CD8-positive, alpha-beta memory T cell (primary cell): ENCODE measurements at regions not wholly inside any gene's neighbourhood (a gene's known extent, or its start where the extent isn't known, plus 50 kb on each side); places are given as distances from the start of the nearest gene placed in this dataset.
A peak's percentile ranks its signal among the peaks of the same experiment; 100 is the strongest.
"Not testable (repeated sequence)": the region's sequence is repeated elsewhere in the genome, so short reads cannot be mapped to it uniquely, and the experiment has no call there.

Experiments used
- CTCF ChIA-PET: fragments of 350-600 bp; sonication (Branson Sonifier 250); formaldehyde crosslinking; loops from one replicate; lab custom pipeline; 2021; ENCODE audit warnings: antibody characterized with exemption; lab: Charles Lee
- POLR2A ChIA-PET: fragments of 350-600 bp; sonication (Branson Sonifier 250); formaldehyde crosslinking; loops from one replicate; lab custom pipeline; 2021; ENCODE audit warnings: antibody characterized with exemption; lab: Charles Lee
- DNase-seq, 5 donors: peaks; one replicate each; pipeline versions ENCODE4 v3.0.0 to v3.0.0-alpha.2; 2020 to 2022; ENCODE audit warnings: mixed read lengths in 1 of 5
- H3K27ac ChIP-seq: one replicate; pipeline ENCODE4 v1.7.0; 2013; ENCODE audit warnings: low read depth, mild to moderate bottlenecking, low read length, moderate library complexity
- H3K27me3 ChIP-seq: 2 replicates; pipeline ENCODE4 v1.7.0; 2013; ENCODE audit warnings: low read length, mild to moderate bottlenecking; ENCODE audit not compliant: insufficient read depth, poor library complexity, severe bottlenecking
- H3K36me3 ChIP-seq: 2 replicates; pipeline ENCODE4 v1.7.0; 2013; ENCODE audit warnings: mild to moderate bottlenecking, low read length, moderate library complexity; ENCODE audit not compliant: insufficient read depth
- H3K4me1 ChIP-seq: 2 replicates; pipeline ENCODE4 v1.7.0; 2013; ENCODE audit warnings: mild to moderate bottlenecking, low read length, moderate library complexity; ENCODE audit not compliant: insufficient read depth
- H3K4me3 ChIP-seq: 2 replicates; pipeline ENCODE4 v1.7.0; 2013; ENCODE audit warnings: mild to moderate bottlenecking, low read length
- H3K9me3 ChIP-seq: 2 replicates; pipeline ENCODE4 v1.7.0; 2013; ENCODE audit warnings: mild to moderate bottlenecking, low read length
- H3K27ac Mint-ChIP-seq, 8 donors: one replicate each; pipeline ENCODE4 v1.8.0; 2020 to 2021; ENCODE audit warnings: mixed read lengths in 8 of 8, mild to moderate bottlenecking in 6 of 8, inconsistent platforms in 3 of 8, moderate library complexity in 3 of 8
- H3K27me3 Mint-ChIP-seq, 2 donors: one replicate each; pipeline ENCODE4 v1.8.0; 2020 to 2021; ENCODE audit warnings: mixed read lengths in 2 of 2, mild to moderate bottlenecking in 1 of 2, moderate library complexity in 1 of 2
- H3K36me3 Mint-ChIP-seq, 3 donors: one replicate each; pipeline ENCODE4 v1.8.0; 2020 to 2021; ENCODE audit warnings: mixed read lengths in 3 of 3, inconsistent platforms in 1 of 3, mild to moderate bottlenecking in 1 of 3
- H3K4me1 Mint-ChIP-seq, 3 donors: one replicate each; pipeline ENCODE4 v1.8.0; 2020 to 2021; ENCODE audit warnings: mixed read lengths in 3 of 3, inconsistent platforms in 1 of 3, mild to moderate bottlenecking in 1 of 3
- H3K4me3 Mint-ChIP-seq, 7 donors: one replicate each; pipeline ENCODE4 v1.8.0; 2020 to 2021; ENCODE audit warnings: mixed read lengths in 7 of 7, mild to moderate bottlenecking in 6 of 7, moderate library complexity in 4 of 7, inconsistent platforms in 2 of 7
- H3K9me3 Mint-ChIP-seq, 5 donors: one replicate each; pipeline ENCODE4 v1.8.0; 2020 to 2022; ENCODE audit warnings: mixed read lengths in 5 of 5, mild to moderate bottlenecking in 3 of 5, moderate library complexity in 2 of 5, inconsistent platforms in 1 of 5

GRCh38 chr2:91773810-91774209, 3082.3 kb downstream of the RPIA start:
- H3K9me3 ChIP-seq, DNase-seq, H3K27me3 Mint-ChIP-seq, H3K4me1 Mint-ChIP-seq, H3K27me3 ChIP-seq, H3K4me3 ChIP-seq, CTCF ChIA-PET, H3K27ac ChIP-seq, POLR2A ChIA-PET, H3K36me3 Mint-ChIP-seq, H3K27ac Mint-ChIP-seq, H3K4me3 Mint-ChIP-seq, H3K36me3 ChIP-seq, H3K9me3 Mint-ChIP-seq, H3K4me1 ChIP-seq: not testable (repeated sequence)

GRCh38 chr2:91775193-91775592, 3083.7 kb downstream of the RPIA start:
- H3K36me3 Mint-ChIP-seq, H3K4me1 Mint-ChIP-seq, H3K4me3 Mint-ChIP-seq, H3K9me3 Mint-ChIP-seq, CTCF ChIA-PET, H3K4me3 ChIP-seq, H3K27ac Mint-ChIP-seq, H3K36me3 ChIP-seq, H3K27me3 Mint-ChIP-seq, H3K9me3 ChIP-seq, H3K27me3 ChIP-seq, H3K4me1 ChIP-seq, POLR2A ChIA-PET, DNase-seq, H3K27ac ChIP-seq: not testable (repeated sequence)

DNA sequence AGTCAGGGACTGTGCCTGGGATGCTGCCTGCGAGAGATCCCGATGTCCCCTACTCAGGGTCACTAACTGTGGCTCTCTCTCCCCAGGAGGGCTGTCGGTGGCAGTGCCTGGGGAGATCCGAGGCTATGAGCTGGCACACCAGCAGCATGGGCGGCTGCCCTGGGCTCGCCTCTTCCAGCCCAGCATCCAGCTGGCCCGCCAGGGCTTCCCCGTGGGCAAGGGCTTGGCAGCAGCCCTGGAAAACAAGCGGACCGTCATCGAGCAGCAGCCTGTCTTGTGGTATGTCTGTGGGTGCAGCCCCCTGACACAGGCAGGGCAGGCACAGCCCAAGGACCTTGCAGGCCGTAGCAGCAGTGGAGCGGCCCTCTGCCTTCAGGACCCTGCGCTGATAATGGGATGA, 3088.9 kb downstream of the RPIA start:
- H3K4me3 ChIP-seq, H3K27ac Mint-ChIP-seq, H3K4me1 ChIP-seq, H3K36me3 ChIP-seq, POLR2A ChIA-PET, H3K27me3 Mint-ChIP-seq, H3K4me1 Mint-ChIP-seq, H3K36me3 Mint-ChIP-seq, H3K27me3 ChIP-seq, H3K9me3 ChIP-seq, H3K4me3 Mint-ChIP-seq, H3K27ac ChIP-seq, DNase-seq, CTCF ChIA-PET: not testable (repeated sequence)
- peaks cover 0 to 19% (median 6%) of the 10 kb centered on the region in 5 donors for H3K9me3 Mint-ChIP-seq

DNA sequence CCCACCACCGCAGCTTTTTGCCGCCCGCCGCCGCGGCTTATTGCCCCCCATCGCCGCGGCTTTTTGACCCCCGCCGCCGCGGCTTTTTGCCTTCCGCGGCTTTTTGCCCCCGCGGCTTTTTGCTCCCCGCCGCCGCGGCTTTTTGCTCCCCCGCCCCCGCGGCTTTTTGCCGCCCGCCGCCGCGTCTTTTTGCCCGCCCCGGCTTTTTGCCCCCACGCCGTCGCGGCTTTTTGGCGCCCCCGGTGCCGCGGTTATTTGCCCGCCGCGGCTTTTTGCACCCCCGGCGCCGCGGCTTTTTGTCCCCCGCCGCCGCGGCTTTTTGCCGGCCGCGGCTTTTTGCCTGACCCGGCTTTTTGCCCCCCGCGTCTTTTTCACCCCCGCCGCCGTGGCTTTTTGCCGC, 3061.8 kb upstream of the TEKT4 start:
- H3K4me3 Mint-ChIP-seq, H3K27me3 ChIP-seq, H3K27me3 Mint-ChIP-seq, H3K36me3 Mint-ChIP-seq, CTCF ChIA-PET, DNase-seq, H3K36me3 ChIP-seq, H3K9me3 Mint-ChIP-seq, H3K4me1 Mint-ChIP-seq, H3K27ac Mint-ChIP-seq, H3K4me1 ChIP-seq, H3K4me3 ChIP-seq, H3K27ac ChIP-seq, H3K9me3 ChIP-seq, POLR2A ChIA-PET: not testable (repeated sequence)

- ChIA-PET POLR2A (no interaction called here), CTCF (no interaction called here)
- H3K4me3 Mint-ChIP-seq = peak overlapping the region in 1 of 7 donors; percentile 32
Measured at GRCh38 chr2:91839904-91840868, 3031.0 kb upstream of the TEKT4 start.

DNA sequence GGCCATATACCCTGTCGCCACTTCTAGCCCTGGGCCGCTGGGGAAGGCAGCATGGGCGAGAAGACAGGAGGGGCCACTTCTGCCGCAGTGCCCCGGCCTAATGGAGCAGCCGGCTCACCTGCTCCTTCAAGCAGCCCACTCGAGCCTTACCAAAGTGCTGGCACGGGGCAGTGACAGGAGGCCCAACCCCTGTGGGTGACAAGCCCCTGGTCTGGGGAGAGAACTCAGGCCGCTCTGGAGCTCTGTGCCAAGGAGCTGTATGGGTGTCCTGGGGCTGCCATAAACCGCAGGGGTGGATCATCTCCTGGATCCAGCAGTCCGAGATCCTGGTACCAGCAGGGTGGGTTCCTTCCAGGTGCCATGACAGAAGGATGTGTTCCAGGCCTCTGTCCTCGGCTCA, 3029.0 kb upstream of the TEKT4 start:
- peaks cover 3 to 22% (median 11%) of the 10 kb centered on the region in 5 donors for H3K9me3 Mint-ChIP-seq
- DNase-seq, H3K4me1 ChIP-seq, POLR2A ChIA-PET, H3K36me3 ChIP-seq, H3K4me3 ChIP-seq, H3K9me3 ChIP-seq, H3K4me3 Mint-ChIP-seq, H3K27me3 ChIP-seq, H3K36me3 Mint-ChIP-seq, H3K27ac ChIP-seq, H3K4me1 Mint-ChIP-seq, H3K27ac Mint-ChIP-seq, CTCF ChIA-PET: not testable (repeated sequence)
- peaks cover 14 to 17% of the 10 kb centered on the region in 2 donors for H3K27me3 Mint-ChIP-seq

More at GRCh38 chr2:91839904-91840868, 3031.0 kb upstream of the TEKT4 start:
- no peak overlapping the region for H3K27ac Mint-ChIP-seq
- Histone ChIP-seq H3K9me3 (no peaks in the 10 kb centered on the region), H3K4me1 (no peaks in the 10 kb centered on the region), H3K27me3 (no peaks in the 10 kb centered on the region), H3K4me3 (no peak overlapping the region), H3K36me3 (no peaks in the 10 kb centered on the region), H3K27ac (no peak overlapping the region)
- no peaks in the 10 kb centered on the region for H3K36me3 Mint-ChIP-seq
- no peaks in the 10 kb centered on the region for H3K4me1 Mint-ChIP-seq
- peaks cover 0 to 17% (median 4%) of the 10 kb centered on the region in 5 donors for H3K9me3 Mint-ChIP-seq
- peaks cover 14 to 17% of the 10 kb centered on the region in 2 donors for H3K27me3 Mint-ChIP-seq
- DNase-seq = no peak

DNA sequence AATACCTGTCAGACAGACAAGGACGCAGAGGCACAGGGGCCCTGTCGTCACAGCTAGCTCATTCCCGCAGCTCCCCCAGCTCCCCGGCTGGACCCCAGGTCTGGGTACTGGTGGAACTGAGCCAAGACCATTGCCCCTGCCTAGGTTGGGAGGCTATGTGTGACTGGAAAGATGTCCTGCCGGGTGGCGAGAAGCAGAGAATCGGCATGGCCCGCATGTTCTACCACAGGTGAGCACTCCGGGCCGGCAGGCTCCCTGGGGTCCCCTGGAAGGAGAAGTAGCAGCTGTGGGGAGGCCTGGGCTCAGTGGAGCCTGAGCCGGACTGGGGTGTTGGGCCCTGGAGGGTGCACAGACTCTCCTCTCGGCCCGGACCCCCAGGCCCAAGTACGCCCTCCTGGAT, 3028.3 kb upstream of the TEKT4 start:
- not testable (repeated sequence) for H3K36me3 Mint-ChIP-seq, H3K4me1 Mint-ChIP-seq

DNA sequence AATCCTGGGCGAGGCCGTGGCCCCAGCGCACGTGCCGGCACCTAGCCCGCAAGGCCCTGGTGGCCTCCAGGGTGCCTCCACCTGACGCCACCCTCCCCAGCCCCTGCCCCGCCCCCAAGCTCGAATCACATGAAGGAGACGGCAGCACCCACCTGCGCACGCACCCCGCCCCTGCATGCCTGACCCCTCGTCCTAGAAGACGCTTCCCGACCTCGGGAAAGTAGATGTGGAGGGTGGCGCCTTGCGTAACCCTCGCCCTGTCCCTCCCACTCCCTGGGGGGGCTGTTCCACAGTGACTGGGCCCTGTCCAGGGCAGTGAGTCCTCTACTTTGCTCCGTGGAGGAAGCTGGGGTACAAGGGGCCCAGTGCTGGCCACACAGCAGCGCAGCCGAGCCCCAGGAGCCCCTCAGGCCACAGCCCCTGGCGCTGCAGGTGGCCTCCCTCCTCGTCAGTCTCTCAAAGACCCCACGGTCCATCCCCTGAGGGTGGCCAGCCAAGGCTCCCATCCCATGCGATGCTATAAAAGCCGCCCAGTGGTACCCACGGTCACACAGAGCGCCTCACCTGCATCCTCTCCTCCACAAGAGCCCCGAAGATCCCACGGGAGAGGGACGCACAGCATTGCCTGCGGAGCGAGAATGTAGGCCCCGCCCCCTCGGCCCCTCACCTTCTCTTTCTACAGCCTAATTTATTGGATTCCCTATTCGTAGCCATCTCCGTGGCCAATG, 3027.3 kb upstream of the TEKT4 start:
- H3K9me3 ChIP-seq, H3K4me3 Mint-ChIP-seq, H3K27ac ChIP-seq, DNase-seq, H3K4me1 Mint-ChIP-seq, H3K36me3 Mint-ChIP-seq, H3K27ac Mint-ChIP-seq, H3K27me3 ChIP-seq, H3K4me3 ChIP-seq, CTCF ChIA-PET, H3K36me3 ChIP-seq, POLR2A ChIA-PET, H3K4me1 ChIP-seq: not testable (repeated sequence)
- H3K9me3 Mint-ChIP-seq = peaks cover 3 to 26% (median 11%) of the 10 kb centered on the region in 5 donors
- peaks cover 14 to 17% of the 10 kb centered on the region in 2 donors for H3K27me3 Mint-ChIP-seq

More for the DNA sequence above, 3028.3 kb upstream of the TEKT4 start:
- DNase-seq, H3K4me1 ChIP-seq, H3K36me3 ChIP-seq, H3K9me3 ChIP-seq, H3K4me3 Mint-ChIP-seq, H3K4me3 ChIP-seq, H3K27ac Mint-ChIP-seq, POLR2A ChIA-PET, H3K27me3 ChIP-seq, CTCF ChIA-PET, H3K27ac ChIP-seq: not testable (repeated sequence)
- H3K9me3 Mint-ChIP-seq = peaks cover 3 to 26% (median 11%) of the 10 kb centered on the region in 5 donors
- H3K27me3 Mint-ChIP-seq = peaks cover 14 to 17% of the 10 kb centered on the region in 2 donors
